Pancreas (tissue), 10 donors: ENCODE measurements at regions not wholly inside any gene's neighbourhood (a gene's known extent, or its start where the extent isn't known, plus 50 kb on each side); places are given as distances from the start of the nearest gene placed in this dataset.

ENCODE experiments used
- ATAC-seq, 4 donors: fragments of 200-7000 bp; cut with Tn5 transposase; one replicate each; pipeline versions ENCODE4 v1.8.0 to v1.9.1; 2020; ENCODE audit warnings: mild to moderate bottlenecking in 4 of 4, moderate library complexity in 4 of 4
- DNase-seq, 6 donors: peaks; one replicate each; pipeline ENCODE4 v3.0.0-alpha.2; 2020
- FAIRE-seq: peaks from 2 replicates; lab custom pipeline; 2012; peaks lifted over from hg19 to GRCh38; lab: Jason Lieb, UNC
- H3K27ac ChIP-seq, 4 donors: fragments of 200-600 bp; sonication (generic); 1 replicate in 3 of 4; 2 replicates in 1 of 4; pipeline versions ENCODE4 v1.5.0 to v1.8.0; 2020
- H3K27me3 ChIP-seq, 4 donors: fragments of 200-600 bp; one replicate each; pipeline ENCODE4 v1.8.0; 2021
- H3K36me3 ChIP-seq, 3 donors: fragments of 200-600 bp; sonication (generic) in 1 of 3; one replicate each; pipeline versions ENCODE4 v1.5.0 to v1.8.0; 2020 to 2021
- H3K4me1 ChIP-seq, 3 donors: fragments of 200-600 bp; one replicate each; pipeline ENCODE4 v1.8.0; 2021
- H3K4me3 ChIP-seq, 4 donors: fragments of 200-600 bp; sonication (generic) in 2 of 4; one replicate each; pipeline versions ENCODE4 v1.5.0 to v1.8.0; 2020 to 2021
- H3K9me3 ChIP-seq, 4 donors: fragments of 200-600 bp; one replicate each; pipeline ENCODE4 v1.8.0; 2021
- CTCF ChIP-seq, 4 donors: fragments of 200-600 bp; sonication (generic) in 3 of 4; IDR thresholded peaks; one replicate each; pipeline versions ENCODE4 v1.5.0 to v1.8.0; 2021; ENCODE audit warnings: antibody characterized with exemption in 4 of 4
- WGBS, 2 donors: extraction: QIAGEN DNeasy Blood & Tissue Kit; methylation state at CpG; one replicate each; pipeline ENCODE4 v1.1.7; 2013; 5-methylcytosine and 5-hydroxymethylcytosine counted together
- intact Hi-C, 3 donors: fragments of 100-400 bp; cut with DNase I; formaldehyde crosslinking; loops; one replicate each; pipeline versions ENCODE4 v1.11.1 to v1.14.2; 2022
- donor health status: healthy with polysubstance abuse.
- donor health status: DM: no; HTN: no; CAD: no; lungs with moderate emphysema.
- donor health status: DM: no; HTN: no; CAD: no.
- donor health status: control.
- donor health status: control.
- donor health status: Bipolar disorder and iron deficiency.
- donor health status: DM: yes; HTN: yes; CAD: no.
- donor health status: DM: no; HTN: no; CAD: no.
- donor health status: DM: no; HTN: no; CAD: no.
- donor health status: DM: yes; HTN: yes; CAD: no.

- H3K4me3 ChIP-seq, result no peak overlapping the region
- ATAC-seq (no peak), DNase-seq (no peak), FAIRE-seq (no peak)
- TF ChIP-seq CTCF (IDR thresholded peaks at IDR 0.05), result no peak
- intact Hi-C loops, result no loop called here
- H3K27ac ChIP-seq, result no peak overlapping the region
- WGBS, 2 donors, result 51 to 57% methylated on average over 1 of the region's 1 CpG
- H3K27me3 ChIP-seq, result no peaks in the 10 kb centered on the region
- peaks cover 0 to 4% (median 3%) of the 10 kb centered on the region in 3 donors for H3K4me1 ChIP-seq
- H3K9me3 ChIP-seq, result no peaks in the 10 kb centered on the region
- H3K36me3 ChIP-seq, result no peaks in the 10 kb centered on the region
Measured at GRCh38 chr2:208549546-208550158, 143.1 kb downstream of the PTH2R start.

GRCh38 chr2:208552943-208553342, 146.4 kb downstream of the PTH2R start:
- H3K36me3 ChIP-seq, result no peaks in the 10 kb centered on the region
- no peak for ATAC-seq
- H3K4me3 ChIP-seq, result no peak overlapping the region
- 91 to 100% methylated on average over 1 of the region's 1 CpG for WGBS, 2 donors
- no peak for FAIRE-seq
- intact Hi-C loops, result no loop called here
- no peak for TF ChIP-seq CTCF (IDR thresholded peaks at IDR 0.05)
- no peaks in the 10 kb centered on the region for H3K27me3 ChIP-seq
- H3K9me3 ChIP-seq, result no peaks in the 10 kb centered on the region
- H3K4me1 ChIP-seq, result no peaks in the 10 kb centered on the region
- DNase-seq, result no peak
- H3K27ac ChIP-seq, result no peak overlapping the region

- Histone ChIP-seq H3K27ac (no peak overlapping the region), H3K36me3 (no peaks in the 10 kb centered on the region), H3K4me3 (no peak overlapping the region), H3K9me3 (no peaks in the 10 kb centered on the region), H3K27me3 (no peaks in the 10 kb centered on the region), H3K4me1 (no peaks in the 10 kb centered on the region)
- 76 to 78% methylated on average over 3 of the region's 3 CpGs for WGBS, 2 donors
- TF ChIP-seq CTCF (IDR thresholded peaks at IDR 0.05), result no peak
- FAIRE-seq (no peak), DNase-seq (no peak), ATAC-seq (no peak)
- intact Hi-C loops, result no loop called here
Measured at GRCh38 chr2:208556983-208557484, 150.4 kb downstream of the PTH2R start.

GRCh38 chr2:208565690-208566416, 159.3 kb downstream of the PTH2R start:
- no peak overlapping the region for H3K4me3 ChIP-seq
- ATAC-seq, result no peak
- H3K4me1 ChIP-seq, result no peaks in the 10 kb centered on the region
- no peaks in the 10 kb centered on the region for H3K27me3 ChIP-seq
- DNase-seq, result no peak
- WGBS, 2 donors, result 88 to 92% methylated on average over 8 of the region's 8 CpGs
- no peak for TF ChIP-seq CTCF (IDR thresholded peaks at IDR 0.05)
- H3K27ac ChIP-seq, result no peak overlapping the region
- no peaks in the 10 kb centered on the region for H3K9me3 ChIP-seq
- FAIRE-seq, result no peak
- intact Hi-C loops, result no loop called here
- H3K36me3 ChIP-seq, result no peaks in the 10 kb centered on the region

GRCh38 chr2:208568203-208568602, 161.6 kb downstream of the PTH2R start:
- no peak for FAIRE-seq
- WGBS, 2 donors, result 72 to 75% methylated on average over 3 of the region's 3 CpGs

More at GRCh38 chr2:208568203-208568602, 161.6 kb downstream of the PTH2R start:
- H3K4me1 ChIP-seq, result no peaks in the 10 kb centered on the region
- H3K9me3 ChIP-seq, result no peaks in the 10 kb centered on the region
- no peaks in the 10 kb centered on the region for H3K36me3 ChIP-seq
- intact Hi-C loops, result no loop called here
- no peak for TF ChIP-seq CTCF (IDR thresholded peaks at IDR 0.05)
- DNase-seq (no peak), ATAC-seq (no peak)
- no peak overlapping the region for H3K4me3 ChIP-seq
- no peak overlapping the region for H3K27ac ChIP-seq
- no peaks in the 10 kb centered on the region for H3K27me3 ChIP-seq
